Neutrophil (primary cell): ENCODE measurements at regions not wholly inside any gene's neighbourhood (a gene's known extent, or its start where the extent isn't known, plus 50 kb on each side); places are given as distances from the start of the nearest gene placed in this dataset.

Experiments used
- H3K27ac ChIP-seq: fragments of 200-600 bp; sonication (generic); 2 replicates; pipeline ENCODE4 v1.5.1; 2016; ENCODE audit warnings: mild to moderate bottlenecking, moderate library complexity
- H3K27me3 ChIP-seq: fragments of 200-600 bp; sonication (generic); 2 replicates; pipeline ENCODE4 v1.6.0; 2016; ENCODE audit warnings: mild to moderate bottlenecking
- H3K36me3 ChIP-seq: fragments of 200-600 bp; sonication (generic); 2 replicates; pipeline ENCODE4 v1.5.1; 2017
- H3K4me1 ChIP-seq, 2 experiments: fragments of 200-600 bp in 1 of 2; sonication (generic) in 1 of 2; 1 replicate in 1 of 2; 2 replicates in 1 of 2; pipeline versions ENCODE4 v1.5.1 to v1.6.1; 2013 to 2016; ENCODE audit warnings: low read depth in 1 of 2, low read length in 1 of 2, mild to moderate bottlenecking in 1 of 2, moderate library complexity in 1 of 2; ENCODE audit not compliant: control insufficient read depth in 1 of 2, insufficient read depth in 1 of 2
- H3K4me3 ChIP-seq, 2 experiments: fragments of 200-600 bp in 1 of 2; sonication (generic) in 1 of 2; 1 replicate in 1 of 2; 2 replicates in 1 of 2; pipeline ENCODE4 v1.5.1; 2013 to 2016; ENCODE audit warnings: low read depth in 1 of 2, low read length in 1 of 2, mild to moderate bottlenecking in 1 of 2, moderate library complexity in 1 of 2
- H3K9me3 ChIP-seq: fragments of 200-600 bp; sonication (generic); 2 replicates; pipeline ENCODE4 v1.5.1; 2016
- CTCF ChIP-seq: fragments of 200-600 bp; sonication (generic); IDR thresholded peaks from 2 replicates; pipeline ENCODE4 v1.5.1; 2016; ENCODE audit warnings: antibody characterized with exemption

GRCh38 chr17:36867716-36868341 lies 69.4 kb upstream of the LHX1 start:
- no peaks in the 10 kb centered on the region for H3K36me3 ChIP-seq
- no peak for TF ChIP-seq CTCF
- no peaks in the 10 kb centered on the region for H3K4me1 ChIP-seq
- H3K27me3 ChIP-seq: peaks cover 63% of the 10 kb centered on the region
- no peaks in the 10 kb centered on the region for H3K9me3 ChIP-seq
- H3K4me3 ChIP-seq: no peak overlapping the region
- no peak overlapping the region for H3K27ac ChIP-seq

GRCh38 chr17:36868777-36869176 lies 68.5 kb upstream of the LHX1 start:
- no peak overlapping the region for H3K27ac ChIP-seq
- no peak for TF ChIP-seq CTCF

GRCh38 chr17:36869441-36869840 lies 67.8 kb upstream of the LHX1 start:
- TF ChIP-seq CTCF: no peak
- H3K36me3 ChIP-seq: no peaks in the 10 kb centered on the region
- H3K9me3 ChIP-seq: no peaks in the 10 kb centered on the region
- H3K4me3 ChIP-seq: no peak overlapping the region
- no peaks in the 10 kb centered on the region for H3K4me1 ChIP-seq
- H3K27me3 ChIP-seq: peaks cover 69% of the 10 kb centered on the region
- no peak overlapping the region for H3K27ac ChIP-seq

More at GRCh38 chr17:36868777-36869176, 68.5 kb upstream of the LHX1 start:
- H3K4me1 ChIP-seq: no peaks in the 10 kb centered on the region
- no peaks in the 10 kb centered on the region for H3K9me3 ChIP-seq
- peaks cover 71% of the 10 kb centered on the region for H3K27me3 ChIP-seq
- no peaks in the 10 kb centered on the region for H3K36me3 ChIP-seq
- no peak overlapping the region for H3K4me3 ChIP-seq

DNA sequence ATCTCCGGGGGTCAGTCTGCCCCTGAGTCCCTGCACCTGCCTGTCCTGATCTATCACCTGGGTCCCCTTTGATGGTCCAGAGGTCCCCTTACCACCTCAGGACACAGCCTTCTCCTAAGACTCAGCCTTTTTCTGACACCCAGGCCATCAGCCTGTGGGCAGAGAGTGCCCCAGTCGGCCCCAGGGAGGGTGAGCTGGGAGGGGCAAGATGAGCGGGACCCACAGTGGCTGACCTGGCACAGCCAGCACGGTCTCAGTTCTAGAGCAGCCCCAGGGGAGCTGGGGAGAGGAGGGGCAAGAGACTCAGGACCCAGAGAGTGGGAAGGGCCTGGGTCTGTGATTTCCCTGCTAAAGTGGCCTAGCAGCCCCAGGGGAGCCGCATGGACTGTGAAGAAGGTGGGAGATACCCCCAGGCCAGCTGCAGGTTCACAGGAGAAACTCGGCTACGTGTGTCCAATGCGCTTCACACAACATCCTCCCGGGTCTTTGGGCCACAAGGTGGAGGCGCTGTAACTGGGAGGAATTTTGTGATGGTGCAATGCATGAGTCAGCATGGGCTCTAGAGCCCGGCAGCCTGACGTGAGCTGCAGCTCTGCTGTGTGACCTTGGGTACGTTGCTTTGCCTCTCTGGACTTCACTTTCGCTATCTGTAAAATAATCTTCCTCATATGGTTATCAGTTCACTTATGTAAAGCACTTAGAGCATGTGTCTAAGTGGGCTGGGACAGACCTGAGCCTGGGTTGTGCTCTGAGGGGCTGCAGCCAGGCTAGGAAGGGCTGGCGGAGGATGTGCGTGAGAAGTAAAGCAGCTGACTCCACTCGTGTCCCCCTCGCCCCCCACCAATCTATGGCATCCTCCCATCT lies 67.2 kb upstream of the LHX1 start:
- H3K27ac ChIP-seq: no peak overlapping the region
- TF ChIP-seq CTCF: no peak
- no peaks in the 10 kb centered on the region for H3K4me1 ChIP-seq
- H3K36me3 ChIP-seq: no peaks in the 10 kb centered on the region
- peaks cover 66% of the 10 kb centered on the region for H3K27me3 ChIP-seq
- no peak overlapping the region for H3K4me3 ChIP-seq
- H3K9me3 ChIP-seq: no peaks in the 10 kb centered on the region

DNA sequence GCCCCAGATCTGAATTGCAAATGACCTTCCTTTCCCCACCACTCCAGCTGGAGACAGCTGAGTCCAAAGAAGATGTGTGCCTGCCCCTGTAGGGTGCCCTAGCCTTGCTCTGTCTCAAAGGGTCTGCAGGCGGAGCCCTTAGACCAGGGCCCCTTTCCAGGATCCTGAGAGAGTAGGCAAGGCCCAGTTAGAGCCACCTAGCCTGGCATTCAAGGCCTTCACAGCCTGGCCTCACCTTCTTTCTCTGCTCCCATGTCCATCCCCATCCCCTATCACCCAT lies 66.6 kb upstream of the LHX1 start:
- no peaks in the 10 kb centered on the region for H3K9me3 ChIP-seq
- no peaks in the 10 kb centered on the region for H3K4me1 ChIP-seq
- H3K4me3 ChIP-seq: no peak overlapping the region
- H3K27ac ChIP-seq: no peak overlapping the region
- TF ChIP-seq CTCF: no peak
- H3K27me3 ChIP-seq: peaks cover 65% of the 10 kb centered on the region
- H3K36me3 ChIP-seq: no peaks in the 10 kb centered on the region
